GM19240 (cell line): ENCODE measurements at regions not wholly inside any gene's neighbourhood (a gene's known extent, or its start where the extent isn't known, plus 50 kb on each side); places are given as distances from the start of the nearest gene placed in this dataset.

Source experiments
- DNase-seq: peaks from one replicate; pipeline ENCODE4 v3.0.0; 2011; ENCODE audit warnings: low spot score; ENCODE audit not compliant: insufficient read length

DNA sequence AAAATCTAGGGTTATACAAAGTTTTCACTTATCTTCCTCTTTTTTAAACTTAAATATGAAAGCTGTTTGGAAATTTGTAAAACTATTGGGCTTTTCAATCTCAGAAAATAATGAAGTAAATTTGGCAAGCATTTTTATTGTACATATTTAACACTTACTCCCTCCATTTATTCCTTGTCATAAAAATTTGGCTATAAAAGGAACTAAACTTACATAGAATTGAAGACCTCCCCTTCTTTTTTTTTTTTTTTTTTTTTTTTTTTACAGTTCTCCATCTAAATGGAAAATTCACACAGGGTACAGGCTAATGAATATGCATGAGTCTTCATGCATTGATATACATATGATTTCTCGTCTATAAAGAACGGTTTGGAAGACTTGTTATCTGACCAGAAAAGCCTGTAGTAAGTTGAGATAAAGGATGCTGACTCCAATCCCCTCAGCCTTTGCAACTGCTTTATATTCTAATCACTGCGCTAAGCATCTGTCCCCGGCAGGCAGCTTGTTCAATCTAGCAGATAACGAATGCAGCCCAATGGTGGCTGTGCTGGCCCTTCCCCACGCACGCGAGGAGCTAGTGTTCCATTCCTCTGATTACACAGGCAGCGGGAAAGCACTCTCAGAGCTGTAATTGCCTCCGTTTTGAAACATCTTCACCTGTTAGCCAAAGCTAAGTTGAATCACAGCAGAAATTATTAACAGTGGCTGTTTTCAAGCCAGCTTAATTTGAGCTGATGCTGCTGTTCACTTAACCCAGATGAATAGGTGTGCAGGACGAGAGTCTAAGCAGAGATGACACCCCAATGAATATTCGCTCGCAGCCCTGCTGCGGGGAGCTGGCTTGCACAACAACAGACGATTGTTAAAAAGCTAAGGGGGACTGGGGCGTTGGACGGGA lies 453.8 kb upstream of the ZNF608 start:
- DNase-seq, result no peak

DNA sequence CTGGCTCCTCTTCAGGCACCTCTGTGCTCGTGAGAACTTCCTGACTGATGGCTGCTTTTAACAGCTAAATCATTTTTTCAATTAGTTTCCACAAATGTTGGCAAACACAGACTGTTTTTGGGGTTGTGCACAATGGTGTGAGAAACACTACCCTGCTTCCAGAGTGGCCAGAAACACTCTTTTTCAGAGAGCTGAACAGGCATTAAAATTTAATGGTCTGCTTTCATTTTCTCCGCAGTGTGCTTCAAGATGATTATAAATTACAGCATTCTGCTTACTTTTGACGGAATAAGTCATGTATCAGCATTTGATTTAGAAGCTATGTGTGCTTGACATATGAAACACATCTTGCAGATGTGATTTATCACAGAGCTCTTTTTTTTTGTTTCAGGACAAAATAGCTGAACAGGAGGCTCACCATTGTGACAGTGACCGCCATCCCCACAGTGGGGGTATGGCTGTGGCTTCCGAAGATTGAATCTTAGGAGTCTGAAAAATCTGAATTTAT lies 454.5 kb upstream of the ZNF608 start:
- no peak for DNase-seq

DNA sequence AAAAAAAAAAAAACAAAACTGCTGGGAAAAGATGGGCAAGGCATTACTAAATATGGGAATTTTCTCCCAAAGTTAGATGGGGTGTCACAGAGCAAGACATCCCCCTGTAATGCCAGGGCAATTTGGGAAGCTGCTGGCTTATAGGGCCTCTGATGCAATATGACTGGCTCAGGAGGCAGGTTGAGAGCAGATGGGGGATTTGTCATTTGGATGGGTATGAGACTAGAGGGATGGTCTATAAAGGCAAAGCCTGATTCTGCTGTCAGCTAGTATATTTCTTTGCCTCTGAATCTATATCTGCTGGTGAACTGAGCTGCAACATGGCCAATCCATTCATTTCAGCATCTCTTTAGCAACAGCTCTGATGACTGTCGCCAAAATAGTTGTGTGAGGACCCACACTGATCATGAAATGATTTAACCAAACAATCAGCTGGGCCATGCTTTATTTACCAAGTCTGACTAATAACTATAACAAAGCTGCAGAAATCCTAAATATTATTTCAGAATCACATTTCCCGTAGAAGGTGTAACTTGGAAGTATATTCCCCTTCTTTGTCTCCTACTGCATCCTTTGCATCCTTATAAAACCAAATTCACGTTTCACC lies 455.1 kb upstream of the ZNF608 start:
- no peak for DNase-seq

DNA sequence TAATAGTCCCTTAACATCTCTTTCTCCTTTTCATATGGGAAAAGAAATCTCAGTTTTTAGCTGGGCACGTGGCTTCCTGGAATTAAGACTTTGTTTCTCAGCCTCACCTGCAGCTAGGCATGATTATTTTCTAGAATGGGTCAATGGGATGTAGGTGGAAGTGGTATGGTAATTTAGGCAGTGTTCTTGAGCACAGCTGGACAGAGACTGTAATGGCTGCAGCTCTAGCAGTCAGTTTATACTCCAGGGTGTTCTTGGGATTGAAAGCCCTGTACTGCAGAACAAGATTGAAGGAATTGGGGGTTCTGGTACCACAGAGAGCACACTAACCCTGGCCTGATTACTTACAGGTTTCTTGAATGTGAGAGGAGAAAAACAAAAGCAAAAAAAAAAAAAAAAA lies 455.9 kb upstream of the ZNF608 start:
- DNase-seq, result no peak

DNA sequence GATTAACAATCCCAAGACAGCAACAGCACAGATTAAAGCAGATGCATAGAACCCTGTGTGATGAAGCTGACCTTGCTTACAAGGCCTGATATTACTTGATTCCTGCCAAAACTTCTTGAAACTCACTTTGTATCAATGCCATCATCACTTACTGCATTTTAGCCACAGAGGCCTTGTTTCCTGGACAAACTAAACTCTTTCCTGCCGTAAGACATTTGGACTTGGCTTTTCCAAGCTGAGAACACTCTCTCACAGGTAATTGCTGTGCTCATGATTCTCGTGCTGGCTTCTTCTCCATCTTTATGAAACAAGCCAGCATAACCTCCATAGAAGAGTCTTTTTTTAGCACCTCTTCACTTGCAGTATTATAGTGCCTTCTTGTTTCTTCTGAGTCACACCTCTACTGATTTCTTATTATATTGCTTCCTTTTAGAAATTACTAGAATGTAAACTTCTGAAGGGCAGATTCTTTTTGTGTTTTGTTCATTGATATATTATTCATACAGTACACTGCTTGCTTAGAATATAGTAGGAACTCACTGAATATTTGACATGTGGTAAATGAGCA lies 456.5 kb upstream of the ZNF608 start:
- no peak for DNase-seq

DNA sequence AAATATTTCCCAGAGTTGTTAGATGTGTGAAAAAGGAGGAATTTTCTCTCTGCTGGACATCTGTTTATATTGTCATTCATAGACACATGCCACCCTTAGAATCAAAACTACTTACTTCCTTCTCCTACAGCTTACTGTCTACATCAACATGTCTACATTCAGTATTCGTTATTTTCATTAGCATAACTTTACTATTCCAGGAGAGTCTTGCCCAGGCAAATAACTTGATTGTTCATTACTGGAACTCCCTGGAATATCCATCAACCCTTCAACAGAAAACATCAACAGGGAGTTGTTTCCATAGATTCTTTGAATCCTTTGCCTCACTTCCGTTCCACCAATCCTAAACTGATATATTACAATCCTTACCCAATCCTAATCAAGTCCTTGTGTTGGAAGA lies 457.5 kb upstream of the ZNF608 start:
- DNase-seq, result no peak

DNA sequence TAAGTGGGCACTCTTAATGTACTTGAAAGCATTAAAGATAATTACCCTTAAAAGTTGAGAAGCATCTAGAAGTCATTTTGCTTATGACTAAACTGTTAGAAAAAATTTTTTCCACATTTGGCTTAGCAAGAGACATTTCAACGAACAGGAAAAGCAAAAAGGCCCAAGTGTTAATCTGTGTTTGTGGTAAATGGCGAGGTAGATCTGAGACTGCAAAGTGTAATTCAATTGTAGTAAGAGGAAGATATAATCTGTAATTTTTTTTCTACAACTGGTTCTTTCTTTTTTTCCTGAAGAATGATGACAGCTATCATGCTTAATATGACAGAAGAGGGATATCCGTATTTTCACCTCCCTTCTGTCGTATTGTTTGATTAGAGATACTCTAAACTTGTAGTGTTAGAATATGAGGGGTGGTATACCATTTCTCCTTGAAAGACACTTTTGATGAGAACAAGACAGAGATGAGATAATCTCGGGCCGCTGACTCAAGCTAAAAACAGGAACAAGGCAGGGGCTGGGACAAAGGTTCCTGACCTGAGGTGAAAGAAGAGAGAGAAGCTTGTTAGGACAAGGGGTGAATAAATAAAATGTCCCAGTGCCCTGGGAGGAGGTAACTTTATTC lies 459.3 kb upstream of the ZNF608 start:
- no peak for DNase-seq

DNA sequence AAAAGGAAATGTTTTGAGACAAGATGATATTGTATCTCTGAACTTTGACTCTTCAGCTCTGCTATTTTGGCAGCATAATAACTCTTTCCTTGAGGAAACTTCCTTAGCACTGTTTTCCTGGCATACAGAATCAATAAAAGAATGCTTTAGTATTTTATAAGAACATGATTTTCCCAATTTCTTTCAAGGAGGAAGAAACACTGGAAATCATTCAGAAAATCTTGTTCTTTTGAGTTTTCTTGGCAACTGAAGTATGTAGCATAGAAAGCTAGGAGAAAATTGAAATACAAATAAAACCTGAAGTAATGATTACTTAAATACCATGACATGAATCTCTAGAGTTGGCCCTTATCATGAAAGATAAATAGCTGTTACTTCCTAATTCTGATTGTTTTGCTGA lies 461.4 kb upstream of the ZNF608 start:
- DNase-seq, result no peak

DNA sequence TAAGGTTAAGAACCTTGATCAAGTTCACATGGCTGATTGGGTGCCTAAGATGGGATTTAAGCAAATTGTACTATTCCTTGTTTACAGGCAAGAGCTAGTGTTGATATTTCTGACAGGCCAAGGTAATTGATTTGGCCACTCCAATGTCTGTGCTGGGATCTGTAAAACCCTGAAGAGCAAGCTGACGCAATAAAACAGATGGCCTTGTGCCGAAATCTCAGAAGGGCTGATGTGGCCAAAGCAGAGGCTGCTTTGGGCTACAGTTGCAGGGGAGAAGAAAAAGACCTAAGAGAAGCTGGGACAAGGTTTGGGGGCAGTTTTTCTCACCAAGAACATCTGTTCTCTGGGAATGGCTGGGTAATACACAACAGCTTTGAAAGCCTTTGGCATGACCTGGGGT lies 463.2 kb upstream of the ZNF608 start:
- no peak for DNase-seq

DNA sequence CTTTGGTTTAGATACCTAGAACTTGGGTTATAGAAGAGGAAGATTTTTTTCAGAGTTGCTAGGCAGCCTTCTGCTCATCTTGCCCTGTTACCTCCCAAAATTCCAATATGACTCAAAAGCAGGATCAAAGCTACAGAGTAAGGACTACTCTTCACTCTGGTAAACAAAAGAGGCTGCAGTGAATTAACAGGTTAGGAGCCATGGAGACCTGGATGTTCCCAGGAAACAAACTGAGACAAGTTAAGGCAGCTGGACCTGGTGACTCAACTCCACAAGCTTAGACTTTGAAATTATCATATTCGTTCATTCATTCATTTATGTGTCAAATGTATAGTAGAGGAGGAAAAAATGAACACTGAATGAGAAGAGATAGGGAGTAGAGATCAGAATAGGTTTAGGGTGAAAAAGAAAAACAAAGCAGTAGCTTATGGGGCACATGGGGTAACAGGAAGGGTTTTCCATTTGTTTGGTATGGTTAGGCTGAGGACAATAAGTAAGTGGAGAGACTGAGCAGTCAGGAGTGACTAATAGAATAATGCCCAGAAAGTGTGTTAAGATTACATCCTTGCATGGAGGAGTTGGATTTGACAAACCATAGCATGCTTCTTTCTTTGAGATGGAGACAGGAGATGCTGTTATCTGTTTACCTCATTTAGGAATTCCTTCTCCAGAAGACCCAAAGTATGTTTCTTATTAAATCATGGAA lies 464.0 kb upstream of the ZNF608 start:
- no peak for DNase-seq

DNA sequence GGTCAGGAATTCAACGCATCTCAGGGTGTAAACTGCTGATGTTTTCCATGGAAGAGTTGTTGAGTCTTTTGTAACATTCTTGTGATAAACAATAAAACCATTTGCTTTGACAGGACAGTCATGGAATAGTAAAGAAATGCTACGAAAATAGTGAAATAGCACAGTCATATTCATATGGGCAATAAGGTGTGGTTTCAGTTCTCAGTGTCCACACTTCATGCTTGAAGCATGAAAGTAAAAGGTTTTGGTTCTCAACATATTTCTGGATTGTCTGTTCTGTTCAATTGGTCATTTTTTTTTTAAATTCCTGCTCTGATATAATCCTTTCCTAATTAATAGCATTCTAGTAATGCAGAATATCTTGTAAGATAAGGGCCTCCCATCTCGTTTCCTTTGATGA lies 467.6 kb upstream of the ZNF608 start:
- no peak for DNase-seq

DNA sequence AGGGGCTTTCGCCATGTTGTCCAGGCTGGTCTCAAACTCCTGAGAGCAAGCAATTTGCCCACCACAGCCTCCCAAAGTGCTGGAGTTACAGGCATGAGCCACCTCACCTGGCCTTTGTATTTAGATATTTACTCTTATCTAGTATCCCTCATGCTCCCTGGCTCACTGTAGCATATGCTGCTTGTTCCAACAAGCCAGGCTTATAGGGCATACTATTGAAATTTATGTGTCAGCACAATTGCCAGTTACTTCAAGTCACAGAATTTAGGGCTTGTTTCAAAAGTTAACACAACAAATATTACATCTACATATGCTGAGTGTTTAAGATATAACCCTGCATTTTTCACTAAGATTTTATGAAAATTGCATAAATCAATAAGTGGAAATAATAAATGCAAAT lies 469.2 kb upstream of the ZNF608 start:
- no peak for DNase-seq

DNA sequence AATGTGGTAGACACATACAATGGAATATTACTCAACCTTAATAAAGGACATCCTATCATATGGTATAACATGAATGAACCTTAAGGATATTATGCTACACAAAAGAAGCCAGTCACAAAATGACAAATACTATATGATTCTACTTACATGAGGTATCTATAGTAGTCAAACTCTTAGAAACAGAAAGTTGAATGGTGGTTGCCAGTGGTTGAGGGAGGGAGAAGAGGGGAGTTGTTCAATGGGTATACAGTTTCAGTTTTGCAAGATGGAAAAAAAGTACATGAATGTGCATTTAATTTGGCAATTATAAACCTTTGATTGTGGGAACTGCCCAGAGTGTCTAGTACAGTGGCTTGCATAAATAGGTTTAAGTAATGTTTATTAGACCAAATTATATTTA lies 473.3 kb upstream of the ZNF608 start:
- DNase-seq, result no peak

DNA sequence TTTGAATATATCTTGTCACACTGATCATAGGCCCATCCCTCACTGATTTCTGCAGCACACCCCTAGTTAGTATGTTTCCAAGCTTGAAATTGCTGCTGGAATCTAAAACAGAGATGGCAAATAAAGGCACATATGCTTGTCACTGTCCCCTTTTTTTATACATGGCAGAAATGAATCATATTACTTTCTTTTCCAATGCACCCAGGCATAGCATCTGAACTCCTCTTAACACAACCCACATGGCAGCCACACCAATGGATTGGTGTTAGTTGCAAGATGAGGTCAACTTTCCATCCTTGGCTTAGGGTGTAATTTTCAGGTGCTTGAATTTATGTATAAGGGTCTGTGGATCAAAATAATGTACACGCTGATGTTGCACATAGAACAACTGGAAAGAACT lies 473.8 kb upstream of the ZNF608 start:
- no peak for DNase-seq

DNA sequence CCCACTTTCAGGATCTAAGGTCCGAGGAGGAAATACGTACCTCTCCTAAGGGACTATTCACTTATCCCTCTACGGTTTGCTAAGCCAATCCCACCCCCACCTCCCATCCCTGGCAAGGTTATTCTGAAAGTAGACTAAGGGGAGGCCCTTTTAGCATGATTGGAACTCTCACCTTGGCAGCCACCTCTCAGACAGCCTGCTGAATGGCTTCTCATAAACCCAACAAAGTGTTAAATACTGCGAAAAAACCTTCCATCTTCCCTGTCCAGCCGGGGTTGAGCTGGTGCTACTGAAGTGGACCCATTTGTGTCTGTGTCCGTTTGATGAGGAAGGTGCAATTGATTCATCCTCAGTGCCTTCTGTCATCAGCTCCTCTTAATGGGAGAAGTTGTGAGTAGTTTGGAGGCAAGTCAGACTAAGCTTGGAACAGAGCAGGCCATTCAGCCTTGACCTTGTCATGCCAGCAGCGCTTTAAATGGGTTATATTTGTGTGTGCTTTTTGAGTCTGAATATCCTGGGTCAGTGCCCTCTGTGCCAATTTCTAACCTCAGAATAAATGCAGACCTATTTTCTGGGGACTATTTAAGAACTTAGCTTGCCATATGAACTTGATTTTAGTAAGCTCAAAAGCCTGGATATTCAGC lies 476.3 kb upstream of the ZNF608 start:
- no peak for DNase-seq

DNA sequence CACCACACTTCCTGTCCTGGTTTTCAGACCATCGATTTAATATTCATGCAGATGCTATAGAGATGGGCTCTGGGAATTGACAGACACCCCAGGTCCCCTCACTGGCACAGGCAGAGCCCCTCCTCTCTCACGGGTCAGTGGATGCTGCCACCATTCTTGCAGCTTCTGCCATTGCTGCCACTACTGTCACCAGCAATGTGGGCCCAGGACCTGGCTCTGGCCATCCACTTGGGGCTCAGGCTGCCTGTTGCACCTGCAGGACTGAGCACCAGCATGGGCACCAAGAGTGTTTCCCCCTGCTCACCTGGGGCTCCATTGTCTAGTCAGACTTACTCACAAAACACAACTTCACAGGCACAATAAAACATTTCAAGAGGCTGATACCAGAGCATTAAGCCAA lies 479.0 kb upstream of the ZNF608 start:
- DNase-seq, result no peak

DNA sequence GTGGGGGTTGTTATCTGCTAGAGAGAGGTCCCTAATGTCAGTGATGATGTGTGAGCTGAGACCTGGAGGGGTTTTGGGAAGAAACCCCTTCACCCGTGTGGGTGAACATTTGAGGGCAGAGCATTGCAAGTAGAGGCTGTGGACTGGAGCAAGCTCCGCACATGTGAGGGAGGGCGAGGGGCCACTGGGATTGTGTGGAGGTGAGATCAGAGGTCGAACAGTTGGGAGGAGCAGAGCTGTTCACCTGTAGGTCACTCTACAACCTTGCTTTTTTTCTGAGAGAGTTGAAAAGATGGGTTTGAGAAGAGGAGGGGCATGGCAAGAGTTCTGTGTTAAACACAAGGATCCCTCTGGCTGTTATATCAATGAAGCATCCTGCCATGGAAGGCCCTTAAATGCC lies 480.4 kb upstream of the ZNF608 start:
- DNase-seq, result no peak

DNA sequence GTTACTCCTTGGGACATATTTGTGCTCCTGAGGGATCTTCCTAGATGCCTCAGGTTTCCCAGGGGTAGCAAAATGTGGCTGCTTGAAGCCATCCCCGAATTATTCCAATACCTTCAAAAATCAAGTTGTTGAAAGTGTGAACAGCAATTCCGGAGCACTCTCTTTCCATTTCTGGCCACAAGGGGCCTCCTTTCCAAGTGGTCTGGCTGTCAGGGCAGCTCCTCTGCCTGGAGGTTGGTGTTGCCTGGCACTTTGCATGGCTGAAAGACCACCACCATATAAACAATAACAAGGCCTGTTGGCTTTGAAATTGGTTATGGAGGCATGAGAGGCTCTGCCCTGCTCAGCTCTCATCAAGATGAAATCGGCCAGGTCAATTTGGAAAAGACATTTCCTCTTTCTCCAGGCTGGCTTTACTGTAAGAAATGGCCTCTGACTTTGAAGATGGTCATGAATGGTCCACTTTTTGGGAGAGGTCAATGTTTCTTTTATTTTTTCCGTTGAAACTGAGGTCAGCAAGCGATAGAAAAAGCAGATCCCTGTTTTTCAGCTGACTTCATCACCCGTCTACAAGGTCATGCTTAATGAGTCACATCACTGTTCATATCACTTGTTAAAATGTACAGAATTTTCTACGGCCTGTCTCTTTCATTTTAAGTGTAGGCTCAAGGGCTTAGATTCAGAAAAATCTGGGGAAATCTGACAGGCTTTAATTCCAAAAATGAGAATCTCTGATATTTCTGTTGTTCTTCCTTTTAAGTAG lies 481.1 kb upstream of the ZNF608 start:
- no peak for DNase-seq

DNA sequence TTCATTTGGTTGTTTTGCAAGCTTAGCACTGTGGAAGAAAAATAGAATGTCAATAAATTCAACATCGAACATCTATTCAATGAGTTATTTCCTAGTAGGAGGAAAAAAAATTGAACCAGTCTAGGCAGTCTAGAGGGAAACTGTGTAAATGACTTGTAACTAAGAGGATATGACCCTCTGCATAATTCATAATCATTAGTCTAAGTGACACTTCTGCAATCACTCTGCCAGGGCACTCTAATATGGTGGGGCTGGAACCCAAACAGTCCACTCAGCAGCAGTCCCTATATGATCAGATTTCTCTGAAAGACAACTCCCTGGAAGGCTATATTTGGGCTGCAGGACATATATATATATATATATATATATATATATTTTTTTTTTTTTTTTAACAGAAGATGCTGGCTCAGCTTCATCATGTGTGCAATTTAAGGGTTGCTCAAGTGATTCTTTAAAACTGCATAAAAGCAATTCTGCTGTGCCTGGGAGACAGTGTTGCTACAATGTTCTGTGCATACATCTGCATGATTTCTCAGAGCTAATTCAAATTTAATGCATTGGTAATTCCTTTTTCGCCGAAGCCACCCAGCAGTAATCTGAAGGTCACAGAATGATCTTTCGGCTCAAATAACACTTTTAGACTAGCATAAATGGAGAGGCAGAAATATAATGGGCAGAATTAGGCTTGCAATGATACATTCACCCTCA lies 482.1 kb upstream of the ZNF608 start:
- DNase-seq, result no peak

DNA sequence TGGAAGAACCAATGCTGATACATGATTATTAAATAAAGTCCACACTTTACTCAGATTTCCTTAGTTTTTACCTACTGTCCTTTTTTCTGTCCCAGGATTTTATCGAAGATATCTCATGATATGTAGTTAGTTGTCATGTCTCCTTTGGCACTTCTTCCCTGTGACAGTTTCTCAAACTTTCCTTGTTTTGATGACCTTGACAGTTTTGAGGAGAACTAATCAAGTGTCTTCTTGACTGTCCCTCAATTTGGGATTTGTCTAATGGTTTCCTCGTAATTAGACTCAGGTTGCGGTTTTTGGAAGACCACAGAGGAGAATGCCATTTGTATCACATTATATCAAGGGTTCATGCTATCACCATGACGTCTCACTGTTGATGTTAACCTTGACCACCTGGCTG lies 483.1 kb upstream of the ZNF608 start:
- no peak for DNase-seq
